ENCODE measurements at regions not wholly inside any gene's neighbourhood (a gene's known extent, or its start where the extent isn't known, plus 50 kb on each side); places are given as distances from the start of the nearest gene placed in this dataset.

- Mint-ChIP-seq H3K4me3 (no peak overlapping the region), H3K36me3 (no peaks in the 10 kb centered on the region), H3K9me3 (ENCODE audit: low read depth) (no peaks in the 10 kb centered on the region), H3K4me1 (no peaks in the 10 kb centered on the region), H3K27me3 (no peaks in the 10 kb centered on the region), H3K27ac (no peak overlapping the region)
- no peak for DNase-seq
- ATAC-seq: no peak
- CTCF ChIA-PET: no interaction called here
Observed at GRCh38 chr7:89928451-89928850, 225.8 kb upstream of the STEAP1 start.

DNA sequence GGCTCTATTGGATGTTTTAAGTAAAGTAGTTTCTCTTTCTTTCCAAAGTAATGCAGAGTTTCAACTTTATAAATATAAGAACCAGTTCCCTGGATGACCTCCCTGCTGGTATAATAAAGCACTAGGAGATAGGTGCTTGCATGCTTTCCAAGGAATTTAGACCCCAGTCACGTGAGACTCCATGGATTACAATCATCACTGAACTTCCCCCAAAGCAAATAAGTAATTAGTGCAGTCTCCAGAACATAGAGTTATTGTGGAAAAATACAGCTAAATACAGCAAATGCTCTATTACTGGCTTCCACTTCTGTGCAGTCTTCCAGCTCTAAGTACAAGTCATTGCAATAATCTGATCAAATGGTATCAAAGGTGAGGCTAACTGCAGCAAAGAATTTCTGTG, 220.2 kb upstream of the STEAP1 start:
- H3K27me3 Mint-ChIP-seq: no peaks in the 10 kb centered on the region
- ATAC-seq (no peak), DNase-seq (no peak)
- H3K4me3 Mint-ChIP-seq: no peak overlapping the region
- no peaks in the 10 kb centered on the region for H3K9me3 Mint-ChIP-seq (ENCODE audit: low read depth)
- no peaks in the 10 kb centered on the region for H3K4me1 Mint-ChIP-seq
- no peak overlapping the region for H3K27ac Mint-ChIP-seq
- CTCF ChIA-PET: no interaction called here
- H3K36me3 Mint-ChIP-seq: no peaks in the 10 kb centered on the region

DNA sequence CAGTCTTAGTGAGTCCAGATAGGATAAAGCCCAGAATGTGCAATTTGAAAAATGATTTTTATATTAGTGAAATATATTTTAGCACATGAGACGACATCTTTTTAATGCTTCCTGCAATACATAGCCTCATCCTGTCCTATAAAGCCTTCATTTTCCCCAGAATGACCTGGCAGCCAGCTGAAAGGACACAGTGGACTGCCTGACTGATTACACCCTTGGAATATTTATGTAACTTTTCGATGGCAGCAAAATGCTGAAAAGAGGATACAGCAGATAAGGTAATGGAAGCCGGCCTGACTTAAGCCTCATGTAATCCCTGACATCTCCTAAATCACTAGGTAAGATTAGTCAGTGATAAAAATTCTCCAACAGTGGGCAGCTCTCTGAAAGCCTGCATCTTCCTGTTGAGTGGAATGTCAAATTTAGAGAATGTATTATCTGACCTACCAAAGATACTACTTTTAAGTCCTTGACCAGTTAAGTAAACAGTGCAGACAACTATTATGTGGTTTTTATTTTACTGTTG, 210.7 kb upstream of the STEAP1 start:
- CTCF ChIA-PET: no interaction called here
- DNase-seq (no peak), ATAC-seq (no peak)
- no peak overlapping the region for H3K4me3 Mint-ChIP-seq
- H3K27me3 Mint-ChIP-seq: no peaks in the 10 kb centered on the region
- H3K9me3 Mint-ChIP-seq (ENCODE audit: low read depth): peaks cover under 1% of the 10 kb centered on the region
- H3K27ac Mint-ChIP-seq: no peak overlapping the region
- no peaks in the 10 kb centered on the region for H3K4me1 Mint-ChIP-seq
- no peaks in the 10 kb centered on the region for H3K36me3 Mint-ChIP-seq

- H3K4me3 Mint-ChIP-seq: no peak overlapping the region
- CTCF ChIA-PET: no interaction called here
- H3K27me3 Mint-ChIP-seq: no peaks in the 10 kb centered on the region
- ATAC-seq (no peak), DNase-seq (no peak)
- peaks cover 2% of the 10 kb centered on the region for H3K9me3 Mint-ChIP-seq (ENCODE audit: low read depth)
- no peaks in the 10 kb centered on the region for H3K36me3 Mint-ChIP-seq
- H3K4me1 Mint-ChIP-seq: no peaks in the 10 kb centered on the region
- H3K27ac Mint-ChIP-seq: no peak overlapping the region
Observed at GRCh38 chr7:89958525-89959068, 195.7 kb upstream of the STEAP1 start.

GRCh38 chr7:89966067-89966664, 188.1 kb upstream of the STEAP1 start:
- no peaks in the 10 kb centered on the region for H3K9me3 Mint-ChIP-seq (ENCODE audit: low read depth)

GRCh38 chr7:89975577-89975976, 178.7 kb upstream of the STEAP1 start:
- ATAC-seq: no peak
- no peaks in the 10 kb centered on the region for H3K36me3 Mint-ChIP-seq
- CTCF ChIA-PET: no interaction called here
- no peak overlapping the region for H3K27ac Mint-ChIP-seq
- H3K4me3 Mint-ChIP-seq: no peak overlapping the region
- no peak for DNase-seq
- H3K27me3 Mint-ChIP-seq: no peaks in the 10 kb centered on the region
- H3K4me1 Mint-ChIP-seq: no peaks in the 10 kb centered on the region
- peaks cover 2% of the 10 kb centered on the region for H3K9me3 Mint-ChIP-seq (ENCODE audit: low read depth)

More at GRCh38 chr7:89966067-89966664, 188.1 kb upstream of the STEAP1 start:
- no peaks in the 10 kb centered on the region for H3K36me3 Mint-ChIP-seq
- DNase-seq (no peak), ATAC-seq (no peak)
- H3K27ac Mint-ChIP-seq: no peak overlapping the region
- H3K27me3 Mint-ChIP-seq: no peaks in the 10 kb centered on the region
- no peaks in the 10 kb centered on the region for H3K4me1 Mint-ChIP-seq
- no peak overlapping the region for H3K4me3 Mint-ChIP-seq
- CTCF ChIA-PET: no interaction called here

DNA sequence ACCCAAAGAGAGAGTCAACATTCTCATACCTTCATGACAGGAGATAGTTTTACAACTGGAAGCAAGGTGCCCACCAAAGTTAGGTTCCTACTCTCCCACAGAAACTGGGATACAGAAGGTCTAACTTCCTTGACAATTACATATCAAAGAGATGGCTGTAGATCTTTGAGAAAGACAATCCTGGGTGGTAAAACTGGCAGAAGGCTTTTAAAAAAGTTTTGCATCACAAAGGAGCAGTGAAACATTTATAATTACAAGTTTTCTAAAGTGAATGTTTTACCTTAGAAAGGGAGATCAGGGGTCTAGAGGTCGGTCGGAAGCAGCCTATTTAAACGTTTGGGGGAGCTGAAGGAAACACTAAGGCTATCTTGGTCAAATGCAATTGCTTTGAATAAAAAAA, 166.6 kb upstream of the STEAP1 start:
- Mint-ChIP-seq H3K36me3 (no peaks in the 10 kb centered on the region), H3K4me3 (no peak overlapping the region), H3K4me1 (no peaks in the 10 kb centered on the region), H3K27ac (no peak overlapping the region), H3K27me3 (no peaks in the 10 kb centered on the region), H3K9me3 (ENCODE audit: low read depth) (peaks cover 6% of the 10 kb centered on the region)
- ATAC-seq (no peak), DNase-seq (no peak)
- CTCF ChIA-PET: no interaction called here

DNA sequence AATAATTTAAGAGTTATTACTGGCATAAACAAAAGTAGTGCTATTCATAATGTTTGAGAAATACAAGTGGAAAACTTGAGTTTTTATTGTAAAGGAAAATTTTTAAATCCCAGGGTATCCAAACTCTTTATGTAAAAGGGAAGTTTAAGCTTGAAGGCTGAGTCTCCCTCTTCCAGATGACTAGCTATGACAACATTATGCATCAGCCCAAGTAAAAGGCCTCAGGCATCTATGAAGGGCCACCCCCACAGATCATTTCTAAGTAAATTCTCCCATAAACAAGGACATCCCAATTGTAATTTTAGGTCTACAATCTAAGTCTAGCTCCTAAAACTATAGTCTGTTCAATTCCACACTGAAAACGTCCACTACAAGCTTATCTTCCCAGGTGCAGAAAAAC, 166.2 kb upstream of the STEAP1 start:
- no peaks in the 10 kb centered on the region for H3K27me3 Mint-ChIP-seq
- H3K27ac Mint-ChIP-seq: no peak overlapping the region
- CTCF ChIA-PET: no interaction called here
- ATAC-seq (no peak), DNase-seq (no peak)
- no peak overlapping the region for H3K4me3 Mint-ChIP-seq
- peaks cover 6% of the 10 kb centered on the region for H3K9me3 Mint-ChIP-seq (ENCODE audit: low read depth)
- H3K36me3 Mint-ChIP-seq: no peaks in the 10 kb centered on the region
- no peaks in the 10 kb centered on the region for H3K4me1 Mint-ChIP-seq

DNA sequence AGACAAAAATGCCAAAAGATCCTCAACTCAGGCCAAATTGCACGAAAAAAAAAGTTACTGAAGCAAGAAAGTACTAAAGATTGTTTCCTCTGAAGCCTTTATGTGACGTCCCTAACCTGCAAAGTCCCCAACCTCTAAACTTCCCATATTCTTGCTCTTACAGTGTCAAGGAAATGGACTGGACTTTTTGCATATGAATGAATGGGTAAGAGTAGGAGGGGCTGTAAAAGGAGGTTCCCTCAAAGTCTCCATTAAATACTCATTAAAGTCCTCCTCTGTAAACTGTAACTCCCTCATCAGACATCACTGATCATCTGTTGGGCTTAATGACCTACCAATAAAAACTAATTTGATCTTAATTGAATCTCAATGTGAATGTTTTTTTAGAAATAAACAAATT, 164.8 kb upstream of the STEAP1 start:
- no peak overlapping the region for H3K27ac Mint-ChIP-seq
- no peaks in the 10 kb centered on the region for H3K27me3 Mint-ChIP-seq
- peaks cover 3% of the 10 kb centered on the region for H3K9me3 Mint-ChIP-seq (ENCODE audit: low read depth)
- H3K4me3 Mint-ChIP-seq: no peak overlapping the region
- H3K36me3 Mint-ChIP-seq: no peaks in the 10 kb centered on the region
- CTCF ChIA-PET: no interaction called here
- no peaks in the 10 kb centered on the region for H3K4me1 Mint-ChIP-seq
- ATAC-seq (no peak), DNase-seq (no peak)

DNA sequence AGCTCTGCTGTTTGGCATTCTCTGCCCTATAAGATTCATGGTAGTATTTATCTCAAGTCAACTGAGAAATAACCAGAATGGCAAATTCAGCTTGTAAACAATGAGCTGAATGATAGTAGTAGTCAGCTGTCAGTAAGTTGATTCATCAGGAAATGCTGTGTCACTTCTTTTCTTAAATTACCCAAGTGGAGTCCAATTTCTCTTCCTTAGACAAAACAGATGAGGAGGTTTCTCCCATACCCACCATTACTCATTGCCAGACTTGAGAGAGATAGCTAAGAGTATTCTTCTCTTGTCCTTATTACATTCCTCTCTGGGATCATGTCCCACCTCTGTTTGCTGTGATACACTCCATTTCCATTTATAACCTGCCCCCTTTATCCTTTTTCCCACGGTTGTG, 159.8 kb upstream of the STEAP1 start:
- CTCF ChIA-PET: no interaction called here
- H3K4me1 Mint-ChIP-seq: no peaks in the 10 kb centered on the region
- H3K4me3 Mint-ChIP-seq: no peak overlapping the region
- ATAC-seq (no peak), DNase-seq (no peak)
- H3K36me3 Mint-ChIP-seq: no peaks in the 10 kb centered on the region
- no peak overlapping the region for H3K27ac Mint-ChIP-seq
- H3K9me3 Mint-ChIP-seq (ENCODE audit: low read depth): peaks cover 9% of the 10 kb centered on the region
- H3K27me3 Mint-ChIP-seq: no peaks in the 10 kb centered on the region

GRCh38 chr7:89998554-89998953, 155.7 kb upstream of the STEAP1 start:
- H3K27me3 Mint-ChIP-seq: no peaks in the 10 kb centered on the region
- ATAC-seq (no peak), DNase-seq (no peak)
- peaks cover 6% of the 10 kb centered on the region for H3K9me3 Mint-ChIP-seq (ENCODE audit: low read depth)
- H3K27ac Mint-ChIP-seq: no peak overlapping the region
- no peaks in the 10 kb centered on the region for H3K36me3 Mint-ChIP-seq
- CTCF ChIA-PET: no interaction called here
- no peak overlapping the region for H3K4me3 Mint-ChIP-seq
- no peaks in the 10 kb centered on the region for H3K4me1 Mint-ChIP-seq

- Mint-ChIP-seq H3K4me1 (no peaks in the 10 kb centered on the region), H3K4me3 (no peak overlapping the region), H3K9me3 (ENCODE audit: low read depth) (no peaks in the 10 kb centered on the region), H3K36me3 (no peaks in the 10 kb centered on the region), H3K27me3 (no peaks in the 10 kb centered on the region), H3K27ac (no peak overlapping the region)
- CTCF ChIA-PET: no interaction called here
- DNase-seq (no peak), ATAC-seq (no peak)
Observed at GRCh38 chr7:90005836-90006235, 148.4 kb upstream of the STEAP1 start.

GRCh38 chr7:90007001-90007654, 147.1 kb upstream of the STEAP1 start:
- CTCF ChIA-PET: no interaction called here
- DNase-seq (no peak), ATAC-seq (no peak)
- H3K4me3 Mint-ChIP-seq: no peak overlapping the region
- no peaks in the 10 kb centered on the region for H3K27me3 Mint-ChIP-seq
- no peaks in the 10 kb centered on the region for H3K9me3 Mint-ChIP-seq (ENCODE audit: low read depth)
- no peaks in the 10 kb centered on the region for H3K4me1 Mint-ChIP-seq
- no peak overlapping the region for H3K27ac Mint-ChIP-seq
- no peaks in the 10 kb centered on the region for H3K36me3 Mint-ChIP-seq

DNA sequence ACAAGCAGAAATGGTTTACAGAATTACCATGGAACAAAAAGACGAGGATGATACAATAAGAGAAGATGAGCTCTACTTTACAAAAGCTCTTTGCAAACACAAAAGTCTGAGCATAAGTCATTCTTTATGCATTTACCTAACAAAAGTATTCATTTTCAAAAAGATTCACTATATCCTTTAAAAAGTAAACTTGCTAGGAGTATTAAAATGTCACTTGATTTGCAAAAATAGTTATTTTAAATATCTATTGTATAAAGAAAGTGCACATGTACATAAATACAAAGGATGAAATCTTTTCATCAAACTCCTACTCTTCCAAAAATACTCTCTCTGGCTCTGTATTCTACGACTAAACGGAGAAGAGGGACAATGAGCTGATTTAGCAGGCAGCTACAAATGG, 146.4 kb upstream of the STEAP1 start:
- no peak overlapping the region for H3K4me3 Mint-ChIP-seq
- DNase-seq (no peak), ATAC-seq (no peak)
- H3K4me1 Mint-ChIP-seq: no peaks in the 10 kb centered on the region
- no peaks in the 10 kb centered on the region for H3K36me3 Mint-ChIP-seq
- H3K9me3 Mint-ChIP-seq (ENCODE audit: low read depth): no peaks in the 10 kb centered on the region
- CTCF ChIA-PET: no interaction called here
- H3K27ac Mint-ChIP-seq: no peak overlapping the region
- no peaks in the 10 kb centered on the region for H3K27me3 Mint-ChIP-seq
